H1 (cell line): ENCODE measurements at regions not wholly inside any gene's neighbourhood (a gene's known extent, or its start where the extent isn't known, plus 50 kb on each side); places are given as distances from the start of the nearest gene placed in this dataset.

ENCODE experiments used
- CTCF ChIA-PET: fragments of 300-600 bp; sonication (Branson Sonifier 250); formaldehyde crosslinking; loops from one replicate; lab custom pipeline; 2021; ENCODE audit not compliant: partially characterized antibody; lab: Charles Lee
- POLR2A ChIA-PET: fragments of 300-600 bp; sonication (Branson Sonifier 250); formaldehyde crosslinking; loops from one replicate; lab custom pipeline; 2021; ENCODE audit warnings: inconsistent platforms; ENCODE audit not compliant: partially characterized antibody; lab: Charles Lee
- DNase-seq, 2 experiments: peaks; one replicate each; pipeline versions ENCODE4 v3.0.0 to v3.0.0-alpha.2; 2010 to 2022; ENCODE audit warnings: low spot score in 2 of 2, low read depth in 1 of 2, mixed read lengths in 1 of 2
- FAIRE-seq: peaks from 2 replicates; lab custom pipeline; 2011; peaks lifted over from hg19 to GRCh38; lab: Jason Lieb, UNC
- H2AFZ ChIP-seq: 2 replicates; pipeline ENCODE4 v1.8.1; 2012; ENCODE audit warnings: low read length, inconsistent platforms
- H2AK5ac ChIP-seq: 2 replicates; pipeline ENCODE4 v1.6.1; 2013; ENCODE audit warnings: low read depth, low read length
- H2BK120ac ChIP-seq: replicated peaks from 2 replicates; pipeline ENCODE3; 2013; ENCODE audit warnings: low read depth, low read length, inconsistent platforms
- H2BK12ac ChIP-seq: 2 replicates; pipeline ENCODE4 v1.6.1; 2013; ENCODE audit warnings: low read depth, low read length
- H2BK15ac ChIP-seq: 2 replicates; pipeline ENCODE4 v1.6.1; 2013; ENCODE audit warnings: low read length
- H2BK20ac ChIP-seq: 2 replicates; pipeline ENCODE4 v1.6.1; 2013; ENCODE audit warnings: low read length
- H2BK5ac ChIP-seq: 2 replicates; pipeline ENCODE4 v1.6.1; 2013; ENCODE audit warnings: low read depth, low read length
- H3K14ac ChIP-seq: 2 replicates; pipeline ENCODE4 v1.6.1; 2013; ENCODE audit warnings: inconsistent platforms; ENCODE audit not compliant: insufficient read length
- H3K18ac ChIP-seq: 2 replicates; pipeline ENCODE4 v1.6.1; 2013; ENCODE audit warnings: low read length; ENCODE audit errors: extremely low read depth
- H3K23ac ChIP-seq: 2 replicates; pipeline ENCODE4 v1.6.1; 2013; ENCODE audit warnings: inconsistent platforms; ENCODE audit not compliant: insufficient read length
- H3K23me2 ChIP-seq: 2 replicates; pipeline ENCODE4 v1.6.1; 2013; ENCODE audit warnings: low read depth, low read length
- H3K27ac ChIP-seq: 2 replicates; pipeline ENCODE4 v1.6.1; 2011; ENCODE audit warnings: low read depth, low read length, inconsistent platforms
- H3K27me3 ChIP-seq, 4 experiments: replicated peaks in 1 of 4; 1 replicate in 1 of 4; 2 replicates in 3 of 4; pipeline versions ENCODE4 v1.6.1 to v1.8.1; 2011 to 2013; ENCODE audit warnings: low read length in 3 of 4, mild to moderate bottlenecking in 3 of 4, inconsistent platforms in 2 of 4, mixed read lengths in 2 of 4, moderate library complexity in 1 of 4; ENCODE audit not compliant: control insufficient read depth in 3 of 4, insufficient read depth in 3 of 4; ENCODE audit errors: extremely low read depth in 1 of 4
- H3K36me3 ChIP-seq, 4 experiments: 2 replicates each; pipeline versions ENCODE4 v1.6.1 to v1.8.1; 2011 to 2013; ENCODE audit warnings: mild to moderate bottlenecking in 4 of 4, low read length in 3 of 4, moderate library complexity in 2 of 4, control low read depth in 1 of 4, inconsistent platforms in 1 of 4; ENCODE audit not compliant: insufficient read depth in 4 of 4, control insufficient read depth in 2 of 4
- H3K4ac ChIP-seq: replicated peaks from 2 replicates; pipeline ENCODE3; 2013; ENCODE audit warnings: low read length, low read depth, mixed read lengths, inconsistent platforms; ENCODE audit not compliant: insufficient read length
- H3K4me1 ChIP-seq, 4 experiments: replicated peaks in 1 of 4; 1 replicate in 1 of 4; 2 replicates in 3 of 4; pipeline versions ENCODE4 v1.6.1 to v1.8.1; 2011 to 2013; ENCODE audit warnings: low read length in 3 of 4, inconsistent platforms in 2 of 4, mixed read lengths in 1 of 4; ENCODE audit not compliant: insufficient read depth in 4 of 4, control insufficient read depth in 3 of 4
- H3K4me2 ChIP-seq, 2 experiments: 2 replicates each; pipeline versions ENCODE4 v1.6.1 to v1.8.1; 2011 to 2013; ENCODE audit warnings: low read depth in 2 of 2, low read length in 2 of 2, control low read depth in 1 of 2, inconsistent platforms in 1 of 2, mild to moderate bottlenecking in 1 of 2; ENCODE audit not compliant: insufficient read depth in 1 of 2
- H3K4me3 ChIP-seq, 4 experiments: fragments of 200-600, 300-600 bp in 1 of 4; sonication (generic), shearing (Covaris generic), sonication (Bioruptor Twin) in 1 of 4; 2 replicates each; pipeline versions ENCODE4 v1.5.1 to v1.8.1; 2011 to 2016; ENCODE audit warnings: low read length in 4 of 4, low read depth in 3 of 4, control low read depth in 2 of 4, inconsistent platforms in 2 of 4, mild to moderate bottlenecking in 2 of 4, mixed read lengths in 1 of 4, moderate library complexity in 1 of 4; ENCODE audit not compliant: insufficient read depth in 2 of 4; ENCODE audit errors: extremely low read depth in 1 of 4
- H3K56ac ChIP-seq: replicated peaks from 2 replicates; pipeline ENCODE3; 2013; ENCODE audit warnings: low read depth, mild to moderate bottlenecking, mixed read lengths, low read length, inconsistent platforms; ENCODE audit not compliant: insufficient read length
- H3K79me1 ChIP-seq: 2 replicates; pipeline ENCODE4 v1.6.1; 2013; ENCODE audit warnings: low read depth, low read length, control low read depth
- H3K79me2 ChIP-seq, 2 experiments: 2 replicates each; pipeline versions ENCODE4 v1.6.1 to v1.8.1; 2012 to 2013; ENCODE audit warnings: low read length in 2 of 2, mild to moderate bottlenecking in 2 of 2, inconsistent platforms in 1 of 2; ENCODE audit not compliant: insufficient read depth in 2 of 2, control insufficient read depth in 1 of 2
- H3K9ac ChIP-seq, 4 experiments: replicated peaks in 1 of 4; 1 replicate in 1 of 4; 2 replicates in 3 of 4; pipeline versions ENCODE4 v1.6.1 to v1.8.1; 2011 to 2013; ENCODE audit warnings: low read depth in 3 of 4, low read length in 3 of 4, control low read depth in 2 of 4, mild to moderate bottlenecking in 2 of 4, moderate library complexity in 2 of 4, inconsistent platforms in 1 of 4; ENCODE audit errors: extremely low read depth in 1 of 4
- H3K9me3 ChIP-seq, 2 experiments: 2 replicates each; pipeline versions ENCODE4 v1.6.1 to v1.8.1; 2012 to 2013; ENCODE audit warnings: mild to moderate bottlenecking in 2 of 2, moderate library complexity in 2 of 2, control low read depth in 1 of 2, inconsistent platforms in 1 of 2, low read depth in 1 of 2, low read length in 1 of 2, mixed read lengths in 1 of 2; ENCODE audit not compliant: insufficient read depth in 2 of 2
- H4K20me1 ChIP-seq, 2 experiments: replicated peaks in 1 of 2; 2 replicates each; pipeline versions ENCODE3 to v1.8.1; 2011 to 2013; ENCODE audit warnings: inconsistent platforms in 2 of 2, low read length in 2 of 2, mild to moderate bottlenecking in 1 of 2; ENCODE audit not compliant: insufficient read depth in 2 of 2, control insufficient read depth in 1 of 2
- H4K5ac ChIP-seq: 2 replicates; pipeline ENCODE4 v1.6.1; 2013; ENCODE audit warnings: low read length, low read depth, mixed read lengths, inconsistent platforms; ENCODE audit not compliant: insufficient read length
- H4K8ac ChIP-seq: 2 replicates; pipeline ENCODE4 v1.8.0; 2013; ENCODE audit warnings: mild to moderate bottlenecking, moderate library complexity, low read length, inconsistent platforms; ENCODE audit not compliant: insufficient read depth; ENCODE audit errors: extremely low read depth
- H4K91ac ChIP-seq: replicated peaks from 2 replicates; pipeline ENCODE3; 2013; ENCODE audit warnings: low read length, mixed read lengths, inconsistent platforms; ENCODE audit not compliant: insufficient read length
- ATF2 ChIP-seq: IDR thresholded peaks from 2 replicates; pipeline ENCODE4 v1.6.1; 2012; ENCODE audit warnings: low read length, inconsistent platforms
- BRCA1 ChIP-seq: IDR thresholded peaks from 2 replicates; pipeline ENCODE4 v1.6.1; 2012; ENCODE audit warnings: low read depth, low read length, improper control_type of control experiment
- CBX8 ChIP-seq: fragments of 300-800, 300-1000 bp; sonication (generic); IDR thresholded peaks from 2 replicates; pipeline ENCODE4 v1.7.1; 2016; ENCODE audit warnings: low read depth, low read length, borderline replicate concordance
- CEBPB ChIP-seq: IDR thresholded peaks from 2 replicates; pipeline ENCODE4 v1.6.1; 2012; ENCODE audit warnings: low read depth, low read length
- JUN ChIP-seq: IDR thresholded peaks from 2 replicates; pipeline ENCODE4 v1.6.1; 2011; ENCODE audit warnings: low read depth, mild to moderate bottlenecking, improper control_type of control experiment, low read length
- KDM4A ChIP-seq: IDR thresholded peaks from one replicate; pipeline ENCODE4 v1.7.1; 2012; ENCODE audit warnings: low read depth, mild to moderate bottlenecking, moderate library complexity, low read length, inconsistent platforms; ENCODE audit not compliant: severe bottlenecking
- RAD21 ChIP-seq, 2 experiments: IDR thresholded peaks in 1 of 2; conservative IDR thresholded peaks in 1 of 2; 2 replicates each; pipeline ENCODE4 v1.6.1; 2011; ENCODE audit warnings: low read depth in 2 of 2, low read length in 2 of 2, improper control_type of control experiment in 1 of 2, inconsistent platforms in 1 of 2, mild to moderate bottlenecking in 1 of 2, moderate library complexity in 1 of 2
- RNF2 ChIP-seq: fragments of 200-900, 300-1000 bp; sonication (generic); IDR thresholded peaks from 2 replicates; pipeline ENCODE4 v1.7.1; 2016; ENCODE audit warnings: borderline replicate concordance, low read depth, mild to moderate bottlenecking, antibody characterized with exemption, low read length; ENCODE audit not compliant: poor library complexity, severe bottlenecking; ENCODE audit errors: missing control alignments
- RXRA ChIP-seq: IDR thresholded peaks from 2 replicates; pipeline ENCODE4 v1.6.1; 2011; ENCODE audit warnings: low read depth, mild to moderate bottlenecking, low read length, moderate library complexity; ENCODE audit not compliant: insufficient read depth
- SIN3A ChIP-seq, 2 experiments: IDR thresholded peaks in 1 of 2; conservative IDR thresholded peaks in 1 of 2; 2 replicates each; pipeline ENCODE4 v1.6.1; 2011 to 2012; ENCODE audit warnings: low read length in 2 of 2, improper control_type of control experiment in 1 of 2, low read depth in 1 of 2, mild to moderate bottlenecking in 1 of 2
- SP1 ChIP-seq: IDR thresholded peaks from 2 replicates; pipeline ENCODE4 v1.6.1; 2011; ENCODE audit warnings: low read depth, low read length
- SP4 ChIP-seq: IDR thresholded peaks from 2 replicates; pipeline ENCODE4 v1.6.1; 2012; ENCODE audit warnings: low read length, inconsistent platforms
- SUZ12 ChIP-seq: fragments of 200-600 bp; sonication (generic); IDR thresholded peaks from 2 replicates; pipeline ENCODE4 v1.6.1; 2012; ENCODE audit warnings: mild to moderate bottlenecking, inconsistent platforms, low read length, moderate library complexity, mixed read lengths
- TCF12 ChIP-seq: IDR thresholded peaks from 2 replicates; pipeline ENCODE4 v1.6.1; 2011; ENCODE audit warnings: low read depth, mild to moderate bottlenecking, low read length

GRCh38 chr4:156158747-156159146 lies 205.1 kb upstream of the CTSO start:
- H2AFZ ChIP-seq = no peak overlapping the region
- DNase-seq = no peak
- no peaks in the 10 kb centered on the region for H3K27me3 ChIP-seq
- no peak overlapping the region for H2BK5ac ChIP-seq
- H2BK20ac ChIP-seq = no peak overlapping the region
- H3K14ac ChIP-seq = no peak overlapping the region
- no peak overlapping the region for H3K4ac ChIP-seq
- no peak overlapping the region for H3K56ac ChIP-seq
- no peak overlapping the region for H3K27ac ChIP-seq
- H2AK5ac ChIP-seq = no peak overlapping the region
- H4K20me1 ChIP-seq = no peaks in the 10 kb centered on the region
- H3K79me1 ChIP-seq = no peaks in the 10 kb centered on the region
- CTCF ChIA-PET = no interaction called here
- no peak overlapping the region for H3K23ac ChIP-seq
- no peak overlapping the region for H2BK15ac ChIP-seq
- FAIRE-seq = no peak
- no peaks in the 10 kb centered on the region for H3K79me2 ChIP-seq
- H2BK12ac ChIP-seq = no peak overlapping the region
- no peaks in the 10 kb centered on the region for H3K36me3 ChIP-seq
- no peaks in the 10 kb centered on the region; the same call in 1 of the 2 replicates for H3K23me2 ChIP-seq
- no peaks in the 10 kb centered on the region for H3K4me1 ChIP-seq
- H3K18ac ChIP-seq = no peak overlapping the region
- H4K5ac ChIP-seq = no peak overlapping the region
- H4K8ac ChIP-seq = no peak overlapping the region
- no peak overlapping the region for H3K9ac ChIP-seq
- no peaks in the 10 kb centered on the region for H3K9me3 ChIP-seq
- H2BK120ac ChIP-seq = no peak overlapping the region
- H3K4me3 ChIP-seq = no peak overlapping the region
- no peak overlapping the region for H3K4me2 ChIP-seq
- POLR2A ChIA-PET = no interaction called here
- H4K91ac ChIP-seq = no peak overlapping the region
- TF ChIP-seq SUZ12 = no peak
- no peak for TF ChIP-seq BRCA1
- no peak for TF ChIP-seq ATF2
- TF ChIP-seq TCF12 = no peak
- TF ChIP-seq CBX8 = no peak
- no peak for TF ChIP-seq SP4
- TF ChIP-seq SP1 = no peak
- no peak for TF ChIP-seq SIN3A (conservative IDR thresholded peaks at IDR 0.05 in 1 of 2, IDR thresholded peaks at IDR 0.05 in 1 of 2; ENCODE audit: low read depth in 1 of 2, low read length in 2 of 2)
- no peak for TF ChIP-seq RAD21 (IDR thresholded peaks at IDR 0.05 in 1 of 2, conservative IDR thresholded peaks at IDR 0.05 in 1 of 2; ENCODE audit: low read depth in 2 of 2, low read length in 2 of 2)
- no peak for TF ChIP-seq KDM4A
- no peak for TF ChIP-seq JUN
- no peak for TF ChIP-seq RNF2
- TF ChIP-seq RXRA = no peak
- no peak for TF ChIP-seq CEBPB
